Fibroblast of peridontal ligament (primary cell): ENCODE measurements at regions not wholly inside any gene's neighbourhood (a gene's known extent, or its start where the extent isn't known, plus 50 kb on each side); places are given as distances from the start of the nearest gene placed in this dataset.
"Not testable (repeated sequence)": the region's sequence is repeated elsewhere in the genome, so short reads cannot be mapped to it uniquely, and the experiment has no call there.

ENCODE experiments used
- DNase-seq: peaks from one replicate; pipeline ENCODE4 v3.0.0-alpha.2; 2010; ENCODE audit errors: extremely low read depth

DNA sequence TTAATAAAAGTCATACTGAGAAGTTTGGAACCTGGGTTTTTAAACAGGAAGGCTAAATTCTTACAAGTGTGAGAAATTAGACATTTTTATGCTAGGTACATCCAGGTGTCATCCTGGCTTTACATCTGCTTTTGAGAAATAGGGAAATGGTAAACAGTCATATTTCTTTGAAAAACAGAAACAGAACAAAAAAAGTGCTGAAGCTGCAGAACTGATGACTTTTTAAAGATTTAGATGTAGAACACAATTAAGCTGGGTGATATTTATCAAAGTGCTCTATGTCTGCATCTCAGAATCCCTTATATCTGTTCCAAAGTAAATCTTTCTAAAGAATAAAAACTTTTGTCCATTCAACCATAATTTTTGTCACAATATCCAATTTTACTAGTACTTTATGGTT is 282.9 kb upstream of the ATXN7L3B start:
- no peak for DNase-seq

DNA sequence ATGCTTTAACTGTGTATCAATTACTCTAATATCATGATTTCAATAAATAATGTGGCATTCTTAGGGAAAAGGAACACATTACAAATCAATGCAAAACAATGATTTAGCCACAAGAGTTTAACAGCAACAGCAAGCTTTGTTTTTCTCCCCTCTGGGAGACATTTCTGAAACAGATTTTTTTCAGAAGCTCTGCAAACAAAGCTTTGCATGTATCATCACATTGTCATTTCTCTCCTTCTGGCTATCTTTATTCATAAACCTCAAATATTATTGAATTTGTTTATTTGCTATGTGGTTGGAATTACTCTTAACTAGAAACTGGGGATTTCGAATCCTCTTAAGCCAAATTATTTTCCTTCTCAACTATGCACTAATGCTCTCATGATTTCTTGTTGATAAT is 278.4 kb upstream of the ATXN7L3B start:
- no peak for DNase-seq

DNA sequence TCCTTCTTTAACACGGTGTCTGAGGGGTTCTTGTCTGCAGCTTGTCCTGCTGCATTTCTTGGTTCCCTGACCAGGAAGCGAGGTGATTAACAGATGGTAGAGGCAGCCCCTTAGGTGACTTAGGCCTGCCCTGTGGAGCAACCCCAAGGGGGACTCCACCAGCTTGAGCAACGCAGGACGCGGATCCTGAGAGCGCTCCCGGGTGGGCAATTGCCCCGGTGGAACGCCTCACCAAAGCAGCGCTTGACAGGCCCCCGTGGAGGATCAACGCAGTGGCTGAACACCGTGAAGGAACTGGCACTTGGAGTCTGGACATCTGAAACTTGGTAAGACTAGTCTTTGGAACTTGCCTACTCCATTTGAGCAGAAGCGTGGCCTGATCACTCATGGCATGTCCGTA is 272.9 kb upstream of the ATXN7L3B start:
- no peak for DNase-seq

DNA sequence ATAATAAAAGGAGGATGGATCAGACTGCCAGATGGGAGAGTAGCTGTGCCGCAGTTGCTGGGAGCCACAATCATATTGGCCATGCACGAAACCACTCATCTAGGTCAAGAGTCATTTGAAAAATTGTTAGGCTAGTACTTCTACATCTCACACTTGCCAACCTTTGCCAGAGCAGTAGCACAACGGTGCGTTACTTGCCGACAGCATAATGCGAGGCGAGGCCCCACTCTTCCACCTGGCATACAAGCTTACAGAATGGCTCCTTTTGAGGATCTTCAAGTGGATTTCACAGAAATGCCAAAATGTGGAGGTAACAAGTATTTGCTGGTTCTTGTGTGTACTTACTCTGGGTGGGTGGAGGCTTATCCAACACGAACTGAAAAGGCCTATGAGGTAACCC is 268.3 kb upstream of the ATXN7L3B start:
- not testable (repeated sequence) for DNase-seq

DNA sequence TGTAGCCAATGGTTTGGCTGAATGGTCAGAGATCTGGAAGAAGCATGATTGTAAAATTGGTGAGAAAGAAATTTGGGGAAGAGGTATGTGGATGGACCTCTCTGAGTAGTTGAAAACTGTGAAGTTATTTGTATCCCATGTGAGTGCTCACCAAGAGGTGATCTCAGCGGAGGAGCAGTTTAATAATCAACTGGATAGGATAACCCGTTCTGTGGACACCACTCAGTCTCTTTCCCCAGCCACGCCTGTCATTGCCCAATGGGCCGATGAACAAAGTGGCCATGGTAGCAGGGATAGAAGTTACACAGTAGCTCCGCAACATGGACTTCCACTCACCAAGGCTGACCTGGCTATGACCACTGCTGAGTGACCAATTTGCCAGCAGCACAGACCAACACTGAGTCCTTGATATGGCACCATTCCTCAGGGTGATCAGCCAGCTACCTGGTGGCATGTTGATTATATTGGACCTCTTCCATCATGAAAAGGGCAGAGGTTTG is 257.4 kb upstream of the ATXN7L3B start:
- no peak for DNase-seq

DNA sequence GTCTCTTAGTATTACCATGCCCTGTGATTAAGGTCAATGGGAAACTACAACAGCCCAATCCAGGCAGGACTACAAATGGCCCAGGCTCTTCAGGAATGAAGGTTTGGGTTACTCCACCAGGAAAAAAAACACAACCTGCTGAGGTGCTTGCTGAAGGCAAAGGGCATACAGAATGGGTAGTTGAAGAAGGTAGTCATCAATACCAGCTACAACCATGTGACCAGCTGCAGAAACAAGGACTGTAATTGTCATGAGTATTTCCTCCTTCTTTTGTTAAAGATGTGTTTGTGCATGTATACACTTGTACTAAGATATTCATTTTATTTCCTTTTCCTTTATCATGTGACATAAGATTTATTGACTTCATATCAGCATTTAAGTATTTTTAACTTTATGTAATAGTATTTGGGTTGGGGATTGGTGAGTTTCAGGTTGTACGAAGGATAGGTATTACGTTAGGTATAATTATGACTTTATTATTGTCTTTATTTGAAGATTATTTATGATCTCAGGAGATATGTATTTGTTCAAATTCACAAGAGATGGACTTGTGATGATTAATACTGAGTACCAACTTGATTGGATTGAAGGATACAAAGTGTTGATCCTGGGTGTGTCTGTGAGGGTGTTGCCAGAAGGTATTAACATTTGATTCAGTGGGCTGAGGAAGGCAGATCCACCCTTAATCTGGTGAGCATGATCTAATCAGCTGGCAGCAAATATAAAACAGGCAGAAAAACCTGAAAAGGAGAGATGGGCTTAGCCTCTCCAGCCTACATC is 256.0 kb upstream of the ATXN7L3B start:
- DNase-seq, result not testable (repeated sequence)

DNA sequence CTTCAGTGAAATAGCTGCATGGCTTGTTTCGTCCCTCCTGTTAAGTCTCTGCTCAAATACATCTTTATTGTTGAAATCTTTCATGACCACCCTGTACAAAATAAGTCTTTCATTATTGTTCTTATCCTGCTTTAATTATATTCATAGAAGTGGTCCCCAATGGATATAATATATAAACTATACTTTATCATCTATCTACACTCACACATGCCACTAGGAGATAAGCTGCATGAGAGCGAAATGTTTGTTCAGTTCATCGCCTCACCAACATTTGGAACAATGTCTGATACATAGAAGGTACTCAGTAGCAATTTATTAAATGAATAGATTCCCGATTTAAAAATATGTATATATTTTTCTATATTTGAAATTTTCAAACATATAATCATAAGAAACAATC is 254.0 kb upstream of the ATXN7L3B start:
- no peak for DNase-seq

DNA sequence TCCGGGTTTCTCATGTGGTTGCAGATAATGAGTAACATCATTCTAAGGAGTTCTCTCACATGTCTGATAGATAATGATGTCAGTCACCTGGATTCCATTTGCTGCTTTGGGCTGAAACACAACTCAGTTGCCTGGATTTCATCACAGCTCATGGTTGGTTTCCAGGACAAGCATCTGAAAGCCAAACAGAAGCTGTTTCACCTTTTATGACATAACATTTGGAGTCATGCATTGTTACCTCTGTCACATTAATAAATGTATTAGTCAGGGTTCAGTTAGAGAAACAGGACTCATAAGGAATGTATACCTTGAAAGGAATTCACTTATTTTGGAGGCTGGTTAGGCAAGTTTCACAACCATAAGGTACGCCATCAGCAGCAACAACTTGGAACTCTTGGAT is 251.9 kb upstream of the ATXN7L3B start:
- no peak for DNase-seq

DNA sequence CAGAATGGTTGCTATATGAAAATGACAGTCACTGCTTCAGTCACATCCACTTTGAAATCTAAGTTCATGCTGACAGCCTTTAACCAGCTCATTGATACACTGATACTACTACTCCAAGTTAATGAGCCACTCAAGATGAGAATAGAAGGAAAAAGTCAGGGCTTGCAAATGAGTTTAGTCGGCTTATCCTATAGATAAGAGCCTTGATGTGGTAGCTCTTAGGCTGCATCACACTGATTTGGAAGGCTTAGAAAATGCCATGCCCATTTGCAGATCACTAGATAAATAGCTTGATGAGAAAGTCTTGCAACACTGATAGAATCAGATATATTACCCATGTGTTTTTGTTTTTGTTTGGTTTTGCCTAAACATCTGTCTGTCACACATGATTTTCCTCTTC is 251.4 kb upstream of the ATXN7L3B start:
- DNase-seq, result no peak

DNA sequence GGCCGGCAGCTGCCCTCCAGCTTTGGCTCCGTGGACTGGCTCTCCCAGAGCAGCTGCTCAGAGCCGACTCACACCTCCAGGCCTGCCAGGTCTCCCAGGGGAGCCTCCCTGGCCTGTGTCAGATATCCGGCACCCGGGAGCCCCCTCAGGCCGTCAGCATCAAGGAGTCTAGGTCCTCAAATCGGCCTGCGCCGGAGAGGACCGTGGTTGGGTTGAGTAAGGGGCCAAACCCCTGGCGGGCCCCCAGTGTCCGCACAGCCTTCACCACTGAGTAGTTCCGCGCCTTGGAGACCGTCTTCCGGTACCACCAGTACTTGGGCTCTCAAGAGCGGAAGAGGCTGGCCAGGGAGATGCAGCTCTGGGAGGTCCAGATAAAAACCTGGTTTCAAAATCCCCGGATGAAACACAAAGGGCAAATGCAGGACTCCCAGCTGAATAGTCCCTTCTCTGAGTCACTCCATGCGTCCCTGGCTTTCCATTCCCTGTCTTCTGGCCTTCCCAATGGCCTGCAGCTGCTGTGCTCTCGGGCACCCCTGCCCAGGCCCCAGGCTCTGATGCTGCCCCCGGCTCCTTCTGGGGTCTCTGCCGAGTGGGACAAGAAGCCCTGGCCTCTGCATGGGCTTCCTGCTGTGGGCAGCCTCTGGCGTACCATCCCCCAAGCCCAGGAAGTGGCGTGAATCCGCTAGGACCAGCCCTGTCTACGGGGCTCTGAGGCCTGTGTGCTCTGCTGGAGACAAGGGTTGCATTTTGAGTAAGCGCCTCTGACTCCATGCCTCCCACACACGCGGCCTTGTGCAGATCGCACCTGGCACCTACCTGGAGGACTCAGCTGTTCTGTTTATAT is 245.1 kb upstream of the ATXN7L3B start:
- no peak for DNase-seq

DNA sequence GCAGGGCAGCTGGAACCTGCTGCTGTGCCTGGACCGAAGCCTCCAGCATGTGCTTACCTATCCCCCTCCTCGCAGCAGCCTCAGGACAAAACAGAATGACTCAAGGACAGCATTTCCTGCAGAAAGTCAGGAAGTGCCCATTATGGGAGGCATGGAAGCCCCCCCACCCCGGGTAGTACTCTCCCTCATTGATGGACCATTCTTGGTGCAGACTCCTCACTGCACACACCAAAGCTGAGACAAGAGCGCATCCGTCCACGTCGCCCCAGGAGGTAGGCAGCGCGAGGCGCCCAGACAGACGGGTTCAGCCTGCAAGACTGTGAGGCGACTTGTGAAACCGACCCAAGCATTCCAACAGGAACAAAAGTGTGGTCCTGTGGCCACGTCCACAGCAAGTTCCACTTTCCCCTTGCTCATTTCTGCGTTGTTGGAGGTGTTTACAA is 243.9 kb upstream of the ATXN7L3B start:
- DNase-seq, result no peak

DNA sequence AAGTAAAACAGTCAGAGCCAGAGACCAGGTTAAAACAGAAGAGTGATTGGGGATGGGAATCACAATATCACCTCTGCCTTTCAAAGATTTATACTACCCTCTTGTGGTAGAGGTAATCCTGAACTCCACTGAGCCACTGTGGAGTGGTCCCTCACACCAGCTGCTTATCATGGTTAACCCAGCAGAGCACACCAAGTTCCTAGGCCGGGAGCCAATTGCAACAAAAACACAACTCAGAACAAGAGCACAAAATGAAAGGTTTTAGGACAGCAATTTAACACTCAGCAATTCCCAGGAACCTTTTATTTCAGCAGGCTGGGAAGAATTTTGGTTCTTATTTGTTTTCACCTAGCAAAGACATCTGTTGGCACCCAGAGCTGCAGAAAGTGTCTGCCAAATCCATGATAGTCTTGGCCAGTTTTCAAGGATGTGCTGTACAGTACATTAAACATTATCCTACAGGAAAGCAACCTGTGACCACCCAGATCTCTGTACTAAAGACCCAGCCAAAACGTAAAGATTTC is 220.5 kb upstream of the ATXN7L3B start:
- DNase-seq, result no peak

DNA sequence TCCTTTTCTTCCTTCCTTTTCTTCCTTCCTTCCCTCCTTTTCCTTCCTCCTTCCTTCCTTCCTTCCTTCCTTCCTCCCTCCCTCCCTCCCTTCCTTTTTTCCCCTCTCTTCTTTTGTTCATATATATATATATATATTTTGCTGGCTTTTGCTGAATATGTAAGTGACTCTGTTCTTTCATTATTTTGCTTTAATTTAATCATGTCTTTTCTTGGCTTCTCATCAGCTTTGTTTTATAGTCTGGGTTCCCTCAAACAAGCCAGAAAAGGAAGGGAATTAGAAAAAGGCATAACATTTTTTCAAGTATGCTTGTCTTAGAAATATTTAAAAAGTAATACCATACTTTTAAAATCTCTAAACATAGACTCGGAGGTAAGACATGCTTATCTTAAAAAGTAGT is 219.9 kb upstream of the ATXN7L3B start:
- no peak for DNase-seq

DNA sequence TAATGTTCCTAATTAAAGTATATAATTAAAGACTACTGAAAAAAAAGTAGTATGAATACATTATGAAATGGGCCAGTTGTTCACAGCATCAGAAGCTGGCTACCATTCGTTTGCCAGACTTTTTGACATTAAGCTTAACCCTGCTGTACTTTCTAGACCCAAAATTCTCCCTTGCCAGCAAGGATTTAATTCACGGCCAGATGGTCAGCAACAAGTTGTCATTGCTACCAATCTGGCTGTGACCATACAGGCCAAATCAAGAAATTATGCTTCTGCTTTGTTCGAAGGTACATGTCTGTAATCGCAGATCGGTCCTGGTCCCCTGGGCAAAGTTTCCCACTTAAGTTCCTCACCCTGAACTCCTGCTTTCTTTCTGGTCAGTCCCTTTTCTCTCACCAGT is 217.7 kb upstream of the ATXN7L3B start:
- DNase-seq, result no peak

DNA sequence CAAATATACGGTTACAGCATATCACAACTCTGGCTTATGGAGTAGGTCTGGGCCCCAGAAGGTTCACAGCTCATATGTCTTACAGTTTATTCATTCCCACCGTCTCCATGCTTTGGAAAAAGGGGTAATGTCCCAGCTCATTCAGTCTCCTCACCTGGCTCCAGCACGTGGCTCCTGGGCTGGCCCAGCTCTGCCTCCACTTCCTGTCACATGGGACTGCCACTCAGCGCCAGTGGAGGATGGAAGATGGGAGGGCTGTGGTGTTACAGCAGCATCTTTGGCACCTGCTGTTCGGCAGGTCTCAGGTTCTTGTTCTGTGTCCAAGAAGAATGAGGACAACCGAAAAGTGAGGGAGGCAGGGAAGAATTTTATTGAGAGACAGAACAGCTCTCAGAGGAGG is 216.3 kb upstream of the ATXN7L3B start:
- DNase-seq, result no peak

DNA sequence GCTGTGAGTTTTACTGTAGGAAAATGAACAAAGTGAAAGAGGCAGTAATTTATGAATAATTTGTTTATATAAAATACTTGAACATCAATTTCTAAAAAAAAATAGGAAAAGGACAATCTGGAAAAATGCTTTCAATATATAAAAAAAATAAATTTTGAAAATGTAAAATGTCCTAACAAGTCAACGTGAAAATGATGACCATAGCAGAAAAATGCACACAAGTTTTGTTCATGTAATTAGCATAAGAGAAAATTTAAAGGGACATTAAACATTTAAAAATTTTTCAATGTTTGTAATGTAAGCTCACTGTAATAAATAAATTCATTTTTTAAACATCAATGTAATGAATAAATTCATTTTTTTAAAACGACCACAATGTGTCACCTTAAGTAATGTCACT is 214.8 kb upstream of the ATXN7L3B start:
- DNase-seq, result no peak

DNA sequence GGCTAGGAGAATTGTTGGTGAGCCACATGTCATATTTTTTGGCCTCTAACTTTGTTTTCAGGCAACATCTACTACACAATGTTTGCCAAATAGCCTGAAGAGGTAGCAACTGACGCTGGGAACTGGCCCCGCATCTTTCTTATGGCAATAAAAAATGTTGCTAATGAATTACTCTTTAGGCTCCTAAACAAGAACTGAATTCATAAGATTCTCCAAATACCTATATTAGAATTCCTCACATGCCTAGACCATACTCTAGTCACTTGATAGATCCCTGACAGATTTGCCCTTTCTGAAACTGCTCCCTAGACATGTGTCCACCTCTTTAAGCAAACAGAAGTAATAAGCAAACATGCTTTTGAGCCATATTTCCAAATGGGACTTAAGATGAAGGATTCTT is 209.0 kb upstream of the ATXN7L3B start:
- DNase-seq, result no peak

DNA sequence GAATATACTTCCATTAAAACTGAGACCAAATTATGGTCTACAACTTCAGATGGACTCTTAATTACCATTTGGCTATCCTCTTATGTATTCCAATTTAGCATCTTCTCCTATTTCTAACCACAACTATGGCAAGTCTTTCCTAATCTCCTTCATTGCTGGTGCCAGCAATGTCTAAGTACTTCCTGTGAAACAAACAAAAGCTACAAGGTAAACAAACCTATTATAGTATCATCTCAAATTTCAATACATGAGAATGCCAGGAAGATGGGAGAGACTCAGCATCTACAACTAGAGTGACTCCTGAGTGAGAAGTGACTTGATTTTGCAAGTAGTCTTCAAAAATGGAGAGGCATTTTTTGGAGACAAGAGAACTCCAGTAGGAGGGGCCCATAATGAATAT is 202.9 kb upstream of the ATXN7L3B start:
- peak; percentile 33 for DNase-seq

DNA sequence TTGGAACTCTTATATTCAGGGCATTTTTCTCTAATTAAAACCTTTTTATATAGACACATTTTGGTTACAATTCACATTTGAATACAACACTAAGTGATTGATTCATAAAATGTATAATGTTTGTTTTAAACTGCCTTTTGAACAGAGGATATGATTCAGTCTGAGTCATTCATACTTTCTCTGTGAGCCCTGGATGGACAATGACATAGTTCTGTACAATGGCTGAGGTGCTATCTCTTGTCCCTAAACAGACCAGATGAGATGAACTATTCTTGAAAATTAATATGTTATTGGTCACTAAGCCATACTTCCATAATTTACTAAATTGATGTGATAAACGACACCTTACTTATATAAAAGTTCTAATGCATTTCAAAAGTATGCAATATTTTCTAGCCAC is 199.7 kb upstream of the ATXN7L3B start:
- peak; percentile 39 for DNase-seq

DNA sequence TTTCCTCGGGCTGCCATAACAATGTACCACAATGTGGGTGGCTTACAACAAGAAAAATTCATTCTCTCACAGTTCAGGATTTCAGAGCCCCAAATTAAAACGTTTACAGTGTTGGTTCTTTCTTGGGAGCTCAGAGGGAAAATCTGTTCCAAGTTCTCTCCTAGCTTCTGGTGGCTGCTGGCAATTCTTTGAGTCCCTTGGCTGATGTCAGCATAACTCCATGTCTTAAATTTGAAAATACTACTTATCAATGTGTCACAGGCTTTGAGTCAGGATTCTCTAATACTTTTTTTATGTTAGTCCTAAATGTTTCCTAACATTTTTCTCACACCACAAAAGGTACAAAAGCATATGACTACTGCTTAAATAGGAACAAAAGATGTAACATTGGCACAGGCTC is 198.4 kb upstream of the ATXN7L3B start:
- DNase-seq, result peak; percentile 21

DNA sequence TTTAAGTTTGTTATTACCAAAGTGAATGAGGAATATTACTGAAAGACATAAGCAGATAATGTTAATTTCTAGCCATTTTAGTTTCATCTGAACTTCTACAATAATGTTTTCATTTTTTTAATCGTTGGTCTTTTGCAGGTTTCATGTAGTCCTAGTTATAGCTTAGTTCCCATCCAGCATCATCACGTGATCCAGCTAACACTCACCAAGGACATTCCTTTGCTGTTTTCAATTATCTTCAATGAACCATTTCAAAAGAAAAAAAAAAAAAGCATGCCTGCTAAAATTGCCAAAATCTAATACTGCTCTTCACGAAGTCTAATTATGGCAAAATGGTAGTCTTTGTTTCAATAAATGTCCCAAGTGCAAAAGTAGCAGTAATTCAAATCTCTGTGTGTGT is 187.7 kb upstream of the ATXN7L3B start:
- DNase-seq, result peak; percentile 83

DNA sequence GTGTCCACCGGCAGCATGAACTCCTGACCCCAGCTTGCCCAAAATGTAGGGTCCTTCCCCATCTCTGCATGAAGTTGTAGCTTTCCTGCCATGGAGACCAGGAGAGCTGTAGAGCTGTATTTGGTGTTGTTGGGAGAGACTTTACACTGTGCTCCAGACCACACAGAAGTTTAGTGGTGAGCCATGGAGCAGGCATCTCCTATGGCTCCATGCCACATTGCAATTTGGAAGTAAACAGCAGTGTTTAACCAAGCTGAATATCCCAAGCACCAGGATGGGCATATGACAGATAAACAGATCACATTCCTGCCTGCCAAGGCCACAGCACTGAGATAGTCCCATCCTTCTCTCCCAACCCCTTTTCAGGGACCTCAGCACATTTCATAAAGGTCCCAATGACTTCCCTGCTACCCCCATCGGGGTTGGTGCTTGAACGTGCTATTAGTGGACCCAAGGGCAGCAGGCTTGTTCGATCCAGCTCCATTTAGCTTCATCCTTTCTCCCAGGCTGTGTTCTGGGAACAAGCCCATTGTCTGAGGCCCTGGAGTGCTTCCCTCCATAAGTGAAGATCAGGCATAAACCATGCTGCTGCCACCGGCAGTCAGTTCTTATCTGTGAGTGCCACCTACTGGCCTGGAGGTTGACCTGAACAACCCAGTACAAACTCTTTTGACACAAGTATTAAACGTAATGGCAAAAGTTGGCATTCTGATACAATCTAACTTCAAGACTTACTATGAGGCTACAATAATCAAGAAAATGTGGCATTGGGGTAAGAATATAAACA is 172.3 kb upstream of the ATXN7L3B start:
- peak; percentile 78 for DNase-seq
